ENCODE measurements at regions not wholly inside any gene's neighbourhood (a gene's known extent, or its start where the extent isn't known, plus 50 kb on each side); places are given as distances from the start of the nearest gene placed in this dataset.
"Not testable (repeated sequence)": the region's sequence is repeated elsewhere in the genome, so short reads cannot be mapped to it uniquely, and the experiment has no call there.

GRCh38 chr4:60663769-60664168 lies 536.4 kb upstream of the ADGRL3 start:
- Mint-ChIP-seq H3K9me3 (peaks cover 9% of the 10 kb centered on the region), H3K36me3 (ENCODE audit: low read depth) (no peaks in the 10 kb centered on the region), H3K4me1 (ENCODE audit: low read depth) (no peaks in the 10 kb centered on the region), H3K4me3 (no peak overlapping the region), H3K27ac (no peak overlapping the region), H3K27me3 (ENCODE audit: insufficient read depth) (no peaks in the 10 kb centered on the region)
- intact Hi-C loops (cut with micrococcal nuclease), result no loop called here
- no peak for DNase-seq (ENCODE audit: low spot score)

GRCh38 chr4:60682901-60683300 lies 517.2 kb upstream of the ADGRL3 start:
- Mint-ChIP-seq H3K4me3 (no peak overlapping the region), H3K27ac (no peak overlapping the region), H3K27me3 (ENCODE audit: insufficient read depth) (no peaks in the 10 kb centered on the region), H3K9me3 (peaks cover 7% of the 10 kb centered on the region), H3K4me1 (ENCODE audit: low read depth) (no peaks in the 10 kb centered on the region), H3K36me3 (ENCODE audit: low read depth) (no peaks in the 10 kb centered on the region)
- DNase-seq (ENCODE audit: low spot score), result no peak
- intact Hi-C loops (cut with micrococcal nuclease), result no loop called here

- no peak overlapping the region for H3K4me3 Mint-ChIP-seq
- peaks cover 7% of the 10 kb centered on the region for H3K9me3 Mint-ChIP-seq
- DNase-seq (ENCODE audit: low spot score), result no peak
- H3K27ac Mint-ChIP-seq, result no peak overlapping the region
- no peaks in the 10 kb centered on the region for H3K36me3 Mint-ChIP-seq (ENCODE audit: low read depth)
- intact Hi-C loops (cut with micrococcal nuclease), result no loop called here
- H3K4me1 Mint-ChIP-seq (ENCODE audit: low read depth), result no peaks in the 10 kb centered on the region
- H3K27me3 Mint-ChIP-seq (ENCODE audit: insufficient read depth), result no peaks in the 10 kb centered on the region
Observed at GRCh38 chr4:60683357-60683756, 516.8 kb upstream of the ADGRL3 start.

GRCh38 chr4:60683973-60684372 lies 516.2 kb upstream of the ADGRL3 start:
- Mint-ChIP-seq H3K4me1 (ENCODE audit: low read depth) (no peaks in the 10 kb centered on the region), H3K9me3 (peaks cover 7% of the 10 kb centered on the region)
- intact Hi-C loops (cut with micrococcal nuclease), result no loop called here

GRCh38 chr4:60696062-60696461 lies 504.1 kb upstream of the ADGRL3 start:
- H3K36me3 Mint-ChIP-seq (ENCODE audit: low read depth); H3K27me3 Mint-ChIP-seq (ENCODE audit: insufficient read depth); H3K4me3 Mint-ChIP-seq; DNase-seq (ENCODE audit: low spot score); H3K27ac Mint-ChIP-seq; intact Hi-C loops (cut with micrococcal nuclease); H3K4me1 Mint-ChIP-seq (ENCODE audit: low read depth): not testable (repeated sequence)
- peaks cover 19% of the 10 kb centered on the region for H3K9me3 Mint-ChIP-seq

More at GRCh38 chr4:60683973-60684372, 516.2 kb upstream of the ADGRL3 start:
- Mint-ChIP-seq H3K27me3 (ENCODE audit: insufficient read depth) (no peaks in the 10 kb centered on the region), H3K36me3 (ENCODE audit: low read depth) (no peaks in the 10 kb centered on the region), H3K4me3 (no peak overlapping the region), H3K27ac (no peak overlapping the region)
- no peak for DNase-seq (ENCODE audit: low spot score)

GRCh38 chr4:60709061-60709460 lies 491.1 kb upstream of the ADGRL3 start:
- DNase-seq (ENCODE audit: low spot score), result no peak

GRCh38 chr4:60718874-60719273 lies 481.3 kb upstream of the ADGRL3 start:
- H3K4me1 Mint-ChIP-seq (ENCODE audit: low read depth), result no peaks in the 10 kb centered on the region
- intact Hi-C loops (cut with micrococcal nuclease), result no loop called here
- no peaks in the 10 kb centered on the region for H3K27me3 Mint-ChIP-seq (ENCODE audit: insufficient read depth)
- no peak overlapping the region for H3K4me3 Mint-ChIP-seq
- H3K9me3 Mint-ChIP-seq, result peaks cover 3% of the 10 kb centered on the region
- no peaks in the 10 kb centered on the region for H3K36me3 Mint-ChIP-seq (ENCODE audit: low read depth)
- no peak overlapping the region for H3K27ac Mint-ChIP-seq
- DNase-seq (ENCODE audit: low spot score), result no peak

More at GRCh38 chr4:60709061-60709460, 491.1 kb upstream of the ADGRL3 start:
- intact Hi-C loops (cut with micrococcal nuclease), result no loop called here
- H3K27ac Mint-ChIP-seq, result no peak overlapping the region
- no peaks in the 10 kb centered on the region for H3K36me3 Mint-ChIP-seq (ENCODE audit: low read depth)
- no peaks in the 10 kb centered on the region for H3K27me3 Mint-ChIP-seq (ENCODE audit: insufficient read depth)
- H3K4me1 Mint-ChIP-seq (ENCODE audit: low read depth), result no peaks in the 10 kb centered on the region
- no peak overlapping the region for H3K4me3 Mint-ChIP-seq
- H3K9me3 Mint-ChIP-seq, result peaks cover 10% of the 10 kb centered on the region

- Mint-ChIP-seq H3K36me3 (ENCODE audit: low read depth) (no peaks in the 10 kb centered on the region), H3K4me1 (ENCODE audit: low read depth) (no peaks in the 10 kb centered on the region), H3K9me3 (peaks cover 6% of the 10 kb centered on the region), H3K4me3 (no peak overlapping the region), H3K27me3 (ENCODE audit: insufficient read depth) (no peaks in the 10 kb centered on the region), H3K27ac (no peak overlapping the region)
- intact Hi-C loops (cut with micrococcal nuclease), result no loop called here
- DNase-seq (ENCODE audit: low spot score), result no peak
Observed at GRCh38 chr4:60721685-60722084, 478.4 kb upstream of the ADGRL3 start.

GRCh38 chr4:60723796-60724195 lies 476.3 kb upstream of the ADGRL3 start:
- intact Hi-C loops (cut with micrococcal nuclease), result no loop called here
- no peak overlapping the region for H3K27ac Mint-ChIP-seq

GRCh38 chr4:60724623-60725022 lies 475.5 kb upstream of the ADGRL3 start:
- H3K4me3 Mint-ChIP-seq, result no peak overlapping the region

More at GRCh38 chr4:60723796-60724195, 476.3 kb upstream of the ADGRL3 start:
- Mint-ChIP-seq H3K36me3 (ENCODE audit: low read depth) (no peaks in the 10 kb centered on the region), H3K27me3 (ENCODE audit: insufficient read depth) (no peaks in the 10 kb centered on the region), H3K4me3 (no peak overlapping the region), H3K9me3 (peaks cover 6% of the 10 kb centered on the region), H3K4me1 (ENCODE audit: low read depth) (no peaks in the 10 kb centered on the region)
- DNase-seq (ENCODE audit: low spot score), result no peak

GRCh38 chr4:60726779-60727178 lies 473.3 kb upstream of the ADGRL3 start:
- Mint-ChIP-seq H3K4me1 (ENCODE audit: low read depth) (no peaks in the 10 kb centered on the region), H3K27me3 (ENCODE audit: insufficient read depth) (no peaks in the 10 kb centered on the region), H3K4me3 (no peak overlapping the region), H3K36me3 (ENCODE audit: low read depth) (no peaks in the 10 kb centered on the region), H3K27ac (no peak overlapping the region), H3K9me3 (peaks cover 4% of the 10 kb centered on the region)
- no peak for DNase-seq (ENCODE audit: low spot score)
- intact Hi-C loops (cut with micrococcal nuclease), result no loop called here

More at GRCh38 chr4:60724623-60725022, 475.5 kb upstream of the ADGRL3 start:
- no peak for DNase-seq (ENCODE audit: low spot score)
- intact Hi-C loops (cut with micrococcal nuclease), result no loop called here
- Mint-ChIP-seq H3K36me3 (ENCODE audit: low read depth) (no peaks in the 10 kb centered on the region), H3K27me3 (ENCODE audit: insufficient read depth) (no peaks in the 10 kb centered on the region), H3K27ac (no peak overlapping the region), H3K9me3 (peaks cover 6% of the 10 kb centered on the region), H3K4me1 (ENCODE audit: low read depth) (no peaks in the 10 kb centered on the region)

- no peak overlapping the region for H3K27ac Mint-ChIP-seq
- intact Hi-C loops (cut with micrococcal nuclease), result no loop called here
- H3K27me3 Mint-ChIP-seq (ENCODE audit: insufficient read depth), result no peaks in the 10 kb centered on the region
- no peak overlapping the region for H3K4me3 Mint-ChIP-seq
- no peaks in the 10 kb centered on the region for H3K4me1 Mint-ChIP-seq (ENCODE audit: low read depth)
- no peaks in the 10 kb centered on the region for H3K36me3 Mint-ChIP-seq (ENCODE audit: low read depth)
- H3K9me3 Mint-ChIP-seq, result peaks cover 3% of the 10 kb centered on the region
- no peak for DNase-seq (ENCODE audit: low spot score)
Observed at GRCh38 chr4:60729194-60729593, 470.9 kb upstream of the ADGRL3 start.

GRCh38 chr4:60729764-60730163 lies 470.4 kb upstream of the ADGRL3 start:
- H3K4me1 Mint-ChIP-seq (ENCODE audit: low read depth); intact Hi-C loops (cut with micrococcal nuclease); DNase-seq (ENCODE audit: low spot score); H3K27ac Mint-ChIP-seq; H3K9me3 Mint-ChIP-seq; H3K27me3 Mint-ChIP-seq (ENCODE audit: insufficient read depth); H3K36me3 Mint-ChIP-seq (ENCODE audit: low read depth); H3K4me3 Mint-ChIP-seq: not testable (repeated sequence)

GRCh38 chr4:60737858-60738257 lies 462.3 kb upstream of the ADGRL3 start:
- DNase-seq (ENCODE audit: low spot score), result no peak
- no peak overlapping the region for H3K4me3 Mint-ChIP-seq
- no peak overlapping the region for H3K27ac Mint-ChIP-seq
- H3K9me3 Mint-ChIP-seq, result peaks cover 19% of the 10 kb centered on the region
- no peaks in the 10 kb centered on the region for H3K4me1 Mint-ChIP-seq (ENCODE audit: low read depth)
- H3K36me3 Mint-ChIP-seq (ENCODE audit: low read depth), result no peaks in the 10 kb centered on the region
- intact Hi-C loops (cut with micrococcal nuclease), result no loop called here
- no peaks in the 10 kb centered on the region for H3K27me3 Mint-ChIP-seq (ENCODE audit: insufficient read depth)

Data from activated T-helper 1 cell treated with anti-CD3 and anti-CD28 coated beads, Interleukin-12 subunit alpha, Interleukin-12 subunit beta, Interleukin-2, Interleukin-4 antibody, amounts not matched to agents 30 ng/mL and 10 ng/mL and 1 ng/mL, durations not matched to agents 14 hours and 24 hours and 36 hours (primary cell).